Breast epithelium (tissue), 4 donors: ENCODE measurements at regions not wholly inside any gene's neighbourhood (a gene's known extent, or its start where the extent isn't known, plus 50 kb on each side); places are given as distances from the start of the nearest gene placed in this dataset.

Source experiments
- DNase-seq, 2 donors: peaks; one replicate each; pipeline ENCODE4 v3.0.0-alpha.2; 2019; ENCODE audit warnings: low spot score in 2 of 2
- H3K27ac ChIP-seq, 2 donors: fragments of 200-600 bp; sonication (generic) in 1 of 2; one replicate each; pipeline ENCODE4 v1.5.1; 2016 to 2019; ENCODE audit warnings: mild to moderate bottlenecking in 1 of 2
- H3K27me3 ChIP-seq, 2 donors: fragments of 200-600 bp; sonication (generic) in 1 of 2; one replicate each; pipeline versions ENCODE4 v1.5.1 to v1.6.0; 2017 to 2019; ENCODE audit warnings: control low read depth in 1 of 2, mild to moderate bottlenecking in 1 of 2
- H3K36me3 ChIP-seq: fragments of 200-600 bp; one replicate; pipeline ENCODE4 v1.5.1; 2019
- H3K4me1 ChIP-seq, 2 donors: fragments of 200-600 bp; sonication (generic); one replicate each; pipeline ENCODE4 v1.5.1; 2016 to 2019; ENCODE audit warnings: control low read depth in 1 of 2
- H3K4me3 ChIP-seq, 3 donors: fragments of 200-600 bp; sonication (generic); 1 replicate in 2 of 3; 2 replicates in 1 of 3; pipeline ENCODE4 v1.5.1; 2016 to 2019; ENCODE audit warnings: mild to moderate bottlenecking in 3 of 3, moderate library complexity in 2 of 3
- H3K9me3 ChIP-seq, 2 donors: fragments of 200-600 bp; sonication (generic) in 1 of 2; one replicate each; pipeline ENCODE4 v1.5.1; 2016 to 2019; ENCODE audit warnings: control low read depth in 1 of 2
- POLR2A ChIP-seq: fragments of 450-650 bp; IDR thresholded peaks from one replicate; pipeline ENCODE4 v1.6.1; 2016; ENCODE audit warnings: antibody characterized with exemption, mild to moderate bottlenecking, moderate library complexity
- POLR2AphosphoS5 ChIP-seq, 3 donors: sonication (generic); formaldehyde crosslinking; IDR thresholded peaks; one replicate each; pipeline ENCODE4 v1.6.1; 2017; ENCODE audit warnings: antibody characterized with exemption in 3 of 3
- intact Hi-C: fragments of 100-400 bp; cut with DNase I; formaldehyde crosslinking; loops from one replicate; pipeline ENCODE4 v1.15.1; 2023; ENCODE audit warnings: low total_unique reads
- TF ChIP-seq, protein P1 (sequence below), 3 donors: fragments of 450-650 bp; IDR thresholded peaks; one replicate each; pipeline ENCODE4 v1.5.1; 2016 to 2017; ENCODE audit warnings: antibody characterized with exemption in 3 of 3, mild to moderate bottlenecking in 3 of 3, moderate library complexity in 3 of 3

DNA sequence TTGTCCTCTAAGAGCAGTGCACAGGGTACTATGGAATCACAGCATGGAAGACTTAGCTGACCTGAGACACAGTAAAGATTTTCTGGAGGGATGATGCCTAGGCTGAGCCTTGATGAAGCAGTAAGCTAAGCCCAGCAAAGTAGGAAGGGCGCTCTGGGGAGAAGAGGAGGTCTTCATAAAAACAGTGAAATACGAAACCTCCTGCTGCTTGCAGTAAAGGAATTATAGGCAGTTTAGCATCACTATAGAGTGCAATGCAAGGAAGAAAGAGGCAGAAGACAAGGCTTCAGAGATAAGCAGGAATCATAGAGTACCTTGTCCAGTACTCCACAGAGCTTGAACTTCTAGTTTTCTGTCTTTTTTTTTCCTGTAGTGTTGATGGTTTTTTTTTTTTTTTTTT lies 555.7 kb upstream of the CADM1 start:
- no peak for DNase-seq
- H3K27me3 ChIP-seq = no peaks in the 10 kb centered on the region
- TF ChIP-seq, protein P1, sequence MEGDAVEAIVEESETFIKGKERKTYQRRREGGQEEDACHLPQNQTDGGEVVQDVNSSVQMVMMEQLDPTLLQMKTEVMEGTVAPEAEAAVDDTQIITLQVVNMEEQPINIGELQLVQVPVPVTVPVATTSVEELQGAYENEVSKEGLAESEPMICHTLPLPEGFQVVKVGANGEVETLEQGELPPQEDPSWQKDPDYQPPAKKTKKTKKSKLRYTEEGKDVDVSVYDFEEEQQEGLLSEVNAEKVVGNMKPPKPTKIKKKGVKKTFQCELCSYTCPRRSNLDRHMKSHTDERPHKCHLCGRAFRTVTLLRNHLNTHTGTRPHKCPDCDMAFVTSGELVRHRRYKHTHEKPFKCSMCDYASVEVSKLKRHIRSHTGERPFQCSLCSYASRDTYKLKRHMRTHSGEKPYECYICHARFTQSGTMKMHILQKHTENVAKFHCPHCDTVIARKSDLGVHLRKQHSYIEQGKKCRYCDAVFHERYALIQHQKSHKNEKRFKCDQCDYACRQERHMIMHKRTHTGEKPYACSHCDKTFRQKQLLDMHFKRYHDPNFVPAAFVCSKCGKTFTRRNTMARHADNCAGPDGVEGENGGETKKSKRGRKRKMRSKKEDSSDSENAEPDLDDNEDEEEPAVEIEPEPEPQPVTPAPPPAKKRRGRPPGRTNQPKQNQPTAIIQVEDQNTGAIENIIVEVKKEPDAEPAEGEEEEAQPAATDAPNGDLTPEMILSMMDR (IDR thresholded peaks at IDR 0.05) = no peak
- no peak for TF ChIP-seq POLR2AphosphoS5 (IDR thresholded peaks at IDR 0.05)
- TF ChIP-seq POLR2A = no peak
- no peak overlapping the region for H3K27ac ChIP-seq
- no peaks in the 10 kb centered on the region for H3K9me3 ChIP-seq
- intact Hi-C loops = loop anchor here (5.0 to 10.0 kb wide), 2 partner anchors 413 to 1275 kb away; no protein-coding TSS in a partner anchor
- H3K4me1 ChIP-seq = no peaks in the 10 kb centered on the region
- no peak overlapping the region for H3K4me3 ChIP-seq
- no peaks in the 10 kb centered on the region for H3K36me3 ChIP-seq

DNA sequence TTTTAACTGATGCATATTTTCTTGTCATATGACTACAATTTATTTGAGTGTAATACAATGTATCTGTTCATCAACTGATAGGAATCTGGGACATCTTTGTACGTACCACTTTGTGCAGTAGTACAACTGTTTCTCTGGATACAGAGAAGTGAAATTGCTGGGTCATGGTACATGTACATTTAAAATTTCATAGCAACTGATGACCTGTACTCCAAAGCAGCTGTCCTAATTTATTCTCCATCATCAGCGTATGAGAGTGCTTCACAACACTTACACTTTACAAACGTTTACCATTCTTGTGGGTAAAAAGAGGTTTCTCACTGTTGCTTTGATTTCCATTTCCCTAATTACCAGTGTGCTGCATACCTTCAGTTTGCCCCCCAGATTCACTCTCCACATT lies 552.8 kb upstream of the CADM1 start:
- no peak overlapping the region for H3K4me3 ChIP-seq
- no peak for TF ChIP-seq POLR2AphosphoS5 (IDR thresholded peaks at IDR 0.05)
- no peak for TF ChIP-seq POLR2A
- TF ChIP-seq, protein P1 (IDR thresholded peaks at IDR 0.05) = no peak
- no peaks in the 10 kb centered on the region for H3K4me1 ChIP-seq
- intact Hi-C loops = no loop called here
- no peaks in the 10 kb centered on the region for H3K36me3 ChIP-seq
- no peak overlapping the region for H3K27ac ChIP-seq
- H3K9me3 ChIP-seq = no peaks in the 10 kb centered on the region
- no peak for DNase-seq
- H3K27me3 ChIP-seq = no peaks in the 10 kb centered on the region

DNA sequence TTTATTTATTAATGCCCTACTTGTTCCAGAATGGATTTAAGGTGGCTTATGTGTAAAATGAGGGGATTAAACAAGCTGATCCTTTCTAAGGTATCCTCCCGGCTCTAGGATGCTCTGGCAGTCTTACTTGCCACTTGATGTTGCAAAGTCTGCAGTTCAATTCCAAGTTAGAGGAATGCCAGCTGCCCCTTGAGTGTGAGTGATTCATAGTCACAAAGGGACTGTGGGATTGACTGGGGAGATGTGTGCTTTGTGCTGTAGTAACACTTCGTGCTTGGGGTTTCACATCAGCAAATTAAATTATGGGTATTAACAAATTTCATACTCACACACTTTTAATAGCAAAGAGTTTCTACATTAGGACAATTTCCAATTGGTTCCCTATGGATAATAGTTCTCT lies 550.8 kb upstream of the CADM1 start:
- H3K27me3 ChIP-seq = no peaks in the 10 kb centered on the region
- H3K27ac ChIP-seq = no peak overlapping the region
- intact Hi-C loops = no loop called here
- no peaks in the 10 kb centered on the region for H3K36me3 ChIP-seq
- TF ChIP-seq POLR2AphosphoS5 (IDR thresholded peaks at IDR 0.05) (no peak), POLR2A (no peak)
- TF ChIP-seq, protein P1 (IDR thresholded peaks at IDR 0.05) = no peak
- H3K4me3 ChIP-seq = no peak overlapping the region
- no peak for DNase-seq
- H3K4me1 ChIP-seq = no peaks in the 10 kb centered on the region
- no peaks in the 10 kb centered on the region for H3K9me3 ChIP-seq

DNA sequence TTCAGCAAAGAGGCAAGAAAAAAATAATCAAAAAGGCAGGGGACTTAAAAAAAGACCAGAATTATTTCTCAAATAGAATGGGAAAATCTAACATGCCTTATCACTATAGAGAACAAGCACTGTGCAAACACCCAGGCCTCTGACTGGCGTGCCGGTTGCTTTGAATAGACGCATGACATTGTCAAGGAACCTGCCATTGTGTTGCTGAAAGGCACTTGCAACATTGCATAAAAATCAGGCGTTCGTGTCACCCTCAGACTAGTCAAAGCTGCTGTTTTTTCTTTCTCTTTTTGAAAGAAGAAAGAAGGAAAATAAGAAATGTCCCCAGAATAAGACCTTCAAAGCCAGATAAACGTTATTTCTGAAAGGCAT lies 549.3 kb upstream of the CADM1 start:
- Histone ChIP-seq H3K4me3 (no peak overlapping the region), H3K27ac (no peak overlapping the region), H3K36me3 (no peaks in the 10 kb centered on the region), H3K9me3 (no peaks in the 10 kb centered on the region), H3K4me1 (no peaks in the 10 kb centered on the region), H3K27me3 (no peaks in the 10 kb centered on the region)
- DNase-seq = no peak
- intact Hi-C loops = no loop called here
- TF ChIP-seq, protein P1 (IDR thresholded peaks at IDR 0.05) = no peak
- TF ChIP-seq POLR2A (no peak), POLR2AphosphoS5 (IDR thresholded peaks at IDR 0.05) (no peak)

DNA sequence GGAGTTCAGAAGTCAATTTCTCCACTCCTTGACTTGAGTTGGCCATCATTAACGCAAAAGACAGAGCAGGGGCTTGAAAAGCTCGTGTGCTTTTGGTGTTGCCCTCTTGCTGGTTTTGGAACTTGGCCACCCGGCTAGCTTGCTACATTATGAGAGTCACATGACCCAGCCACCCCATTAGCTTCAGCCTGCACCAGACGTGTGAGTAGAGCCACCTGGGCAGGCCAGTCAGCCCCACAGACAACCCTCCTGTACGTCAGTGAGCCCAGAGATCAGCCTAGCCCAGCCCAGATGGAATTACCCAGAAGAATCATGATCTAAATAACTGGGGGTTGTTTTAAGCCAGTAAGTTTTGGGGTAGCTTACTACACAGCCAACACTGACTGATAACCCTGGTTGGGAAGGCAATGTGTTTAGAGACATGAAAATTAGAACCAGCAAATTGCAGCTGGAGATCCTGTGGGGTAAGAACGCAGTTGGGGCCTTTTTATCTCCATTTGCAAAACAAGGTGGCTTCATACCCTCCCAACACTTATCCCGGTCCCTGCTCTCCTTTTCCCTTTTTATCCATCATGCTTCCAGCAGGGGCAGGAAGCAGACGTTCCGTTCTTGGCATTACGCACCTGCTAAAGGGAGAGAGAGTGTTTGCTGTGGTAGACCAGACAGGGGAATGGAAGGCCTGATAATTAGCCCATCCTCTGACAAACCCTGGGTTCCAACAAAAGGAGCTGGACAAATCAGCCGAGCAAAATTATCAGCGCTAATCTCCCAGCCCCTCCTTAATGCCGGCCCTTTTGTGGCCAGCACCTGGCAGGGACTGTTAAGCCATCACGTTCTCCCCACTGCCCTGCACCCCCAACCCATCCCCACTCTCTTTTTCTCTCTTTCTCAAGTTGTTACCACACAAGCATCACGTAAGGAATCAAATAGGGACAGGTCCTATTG lies 548.7 kb upstream of the CADM1 start:
- TF ChIP-seq POLR2AphosphoS5 (IDR thresholded peaks at IDR 0.05) = no peak
- TF ChIP-seq POLR2A = no peak
- TF ChIP-seq, protein P1 (IDR thresholded peaks at IDR 0.05) = no peak
- intact Hi-C loops = no loop called here
- Histone ChIP-seq H3K9me3 (no peaks in the 10 kb centered on the region), H3K4me3 (no peak overlapping the region), H3K27me3 (no peaks in the 10 kb centered on the region), H3K27ac (no peak overlapping the region), H3K36me3 (no peaks in the 10 kb centered on the region), H3K4me1 (no peaks in the 10 kb centered on the region)
- no peak for DNase-seq
